Mucosa of descending colon (tissue), 3 donors: ENCODE measurements at regions not wholly inside any gene's neighbourhood (a gene's known extent, or its start where the extent isn't known, plus 50 kb on each side); places are given as distances from the start of the nearest gene placed in this dataset.

Experiments
- ATAC-seq: fragments of 200-7000 bp; cut with Tn5 transposase; one replicate; pipeline ENCODE4 v1.9.1; 2020; ENCODE audit warnings: mild to moderate bottlenecking, moderate library complexity
- DNase-seq, 3 donors: peaks; one replicate each; pipeline ENCODE4 v3.0.0-alpha.2; 2020
- H3K36me3 ChIP-seq: fragments of 200-600 bp; one replicate; pipeline ENCODE4 v1.8.0; 2021; ENCODE audit warnings: low read depth, mild to moderate bottlenecking
- H3K4me1 ChIP-seq: fragments of 200-600 bp; one replicate; pipeline ENCODE4 v1.8.0; 2021; ENCODE audit warnings: low read depth, mild to moderate bottlenecking
- H3K4me3 ChIP-seq: fragments of 200-600 bp; one replicate; pipeline ENCODE4 v1.8.0; 2021; ENCODE audit warnings: mild to moderate bottlenecking
- H3K9me3 ChIP-seq: fragments of 200-600 bp; one replicate; pipeline ENCODE4 v1.8.0; 2021; ENCODE audit warnings: mild to moderate bottlenecking
- intact Hi-C, 2 donors: fragments of 100-400 bp; cut with DNase I in 1 of 2; cut with micrococcal nuclease in 1 of 2; formaldehyde crosslinking; loops; one replicate each; pipeline versions ENCODE4 v1.11.0 to v1.11.1; 2022; cut with DNase I, micrococcal nuclease
- TF ChIP-seq, protein P1 (sequence below): fragments of 200-600 bp; IDR thresholded peaks from one replicate; pipeline ENCODE4 v1.8.0; 2022; ENCODE audit warnings: antibody characterized with exemption, mild to moderate bottlenecking
- donor health status: DM: no; HTN: no; CAD: no; lungs with moderate emphysema.
- donor health status: DM: no; HTN: no; CAD: no.
- donor health status: DM: no; HTN: yes; CAD: no.

DNA sequence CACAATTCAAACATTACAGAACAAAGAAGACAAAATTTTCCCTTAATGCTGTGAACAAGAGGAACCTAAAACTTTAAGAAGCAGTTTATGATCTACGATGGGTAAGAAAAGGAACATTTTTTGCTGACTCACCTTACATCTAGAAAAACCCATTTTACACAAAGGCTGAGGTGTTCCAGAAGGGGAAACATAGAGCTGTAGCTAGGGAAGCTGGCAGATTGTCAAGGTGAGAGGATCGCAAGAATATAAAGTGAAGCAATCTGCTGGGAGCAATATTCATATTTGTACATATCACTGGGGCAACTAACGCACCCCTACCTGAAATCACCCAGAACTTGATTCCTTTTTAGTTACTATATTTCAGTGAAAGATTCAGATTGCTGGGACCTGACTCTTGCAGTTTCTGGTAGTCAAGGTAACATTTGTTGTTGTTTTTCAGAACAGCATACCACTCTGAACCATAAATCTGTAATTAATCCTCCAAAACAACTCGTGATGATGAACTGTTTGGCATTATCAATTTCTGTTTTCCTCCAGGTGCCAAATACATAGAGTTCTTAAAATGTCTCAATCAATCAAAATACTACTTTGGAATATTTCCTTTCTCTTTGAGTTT is 184.1 kb upstream of the LRRC3B start:
- no peak for ATAC-seq

DNA sequence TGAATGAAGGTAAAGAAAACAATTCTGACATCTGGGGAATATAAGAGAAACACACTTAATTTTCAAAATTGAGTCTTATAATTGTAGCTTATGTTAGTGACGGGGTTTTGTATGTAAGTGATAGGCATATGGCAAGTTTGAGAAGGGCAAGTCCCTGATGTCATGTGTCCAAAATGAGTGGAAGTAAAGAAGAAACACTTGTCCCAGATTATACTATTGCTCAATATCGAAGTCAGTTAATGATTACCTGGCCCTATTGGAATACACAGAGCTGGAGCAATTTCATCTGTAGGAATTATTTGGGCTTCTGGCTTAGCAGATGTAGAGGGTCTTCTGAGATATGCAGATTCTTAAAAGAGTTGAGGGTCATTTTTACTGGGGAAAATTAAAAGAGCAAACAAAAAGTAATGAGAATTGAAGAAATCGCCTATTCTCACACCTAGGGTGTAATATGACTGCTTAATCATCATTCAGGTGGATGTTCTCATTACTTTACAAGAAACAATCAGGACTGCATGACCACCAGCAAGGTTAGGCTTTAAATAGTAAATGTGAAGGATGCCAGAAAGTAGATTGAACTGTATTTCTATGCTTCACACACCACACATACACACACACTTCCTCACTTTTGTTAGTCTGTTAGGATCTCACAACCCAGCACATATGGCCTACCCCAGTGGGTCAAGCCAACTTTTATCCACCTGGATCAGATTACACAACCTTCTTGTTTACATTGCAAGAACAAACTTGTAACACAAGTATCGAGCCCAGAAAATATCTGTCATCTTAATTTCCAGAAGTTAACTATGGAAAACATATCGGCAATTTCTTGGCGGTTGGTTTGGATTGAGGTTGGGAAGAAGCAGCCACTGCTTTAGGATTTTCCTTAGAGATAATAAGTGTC is 183.3 kb upstream of the LRRC3B start:
- Histone ChIP-seq H3K9me3 (peaks cover 45% of the 10 kb centered on the region), H3K4me1 (no peaks in the 10 kb centered on the region), H3K36me3 (no peaks in the 10 kb centered on the region), H3K4me3 (no peak overlapping the region)
- DNase-seq = no peak
- TF ChIP-seq, protein P1, sequence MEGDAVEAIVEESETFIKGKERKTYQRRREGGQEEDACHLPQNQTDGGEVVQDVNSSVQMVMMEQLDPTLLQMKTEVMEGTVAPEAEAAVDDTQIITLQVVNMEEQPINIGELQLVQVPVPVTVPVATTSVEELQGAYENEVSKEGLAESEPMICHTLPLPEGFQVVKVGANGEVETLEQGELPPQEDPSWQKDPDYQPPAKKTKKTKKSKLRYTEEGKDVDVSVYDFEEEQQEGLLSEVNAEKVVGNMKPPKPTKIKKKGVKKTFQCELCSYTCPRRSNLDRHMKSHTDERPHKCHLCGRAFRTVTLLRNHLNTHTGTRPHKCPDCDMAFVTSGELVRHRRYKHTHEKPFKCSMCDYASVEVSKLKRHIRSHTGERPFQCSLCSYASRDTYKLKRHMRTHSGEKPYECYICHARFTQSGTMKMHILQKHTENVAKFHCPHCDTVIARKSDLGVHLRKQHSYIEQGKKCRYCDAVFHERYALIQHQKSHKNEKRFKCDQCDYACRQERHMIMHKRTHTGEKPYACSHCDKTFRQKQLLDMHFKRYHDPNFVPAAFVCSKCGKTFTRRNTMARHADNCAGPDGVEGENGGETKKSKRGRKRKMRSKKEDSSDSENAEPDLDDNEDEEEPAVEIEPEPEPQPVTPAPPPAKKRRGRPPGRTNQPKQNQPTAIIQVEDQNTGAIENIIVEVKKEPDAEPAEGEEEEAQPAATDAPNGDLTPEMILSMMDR = no peak
- intact Hi-C loops = no loop called here
- no peak for ATAC-seq

More for the DNA sequence above, 184.1 kb upstream of the LRRC3B start:
- Histone ChIP-seq H3K4me1 (no peaks in the 10 kb centered on the region), H3K4me3 (no peak overlapping the region), H3K9me3 (peaks cover 43% of the 10 kb centered on the region), H3K36me3 (no peaks in the 10 kb centered on the region)
- DNase-seq = no peak
- TF ChIP-seq, protein P1 = no peak
- intact Hi-C loops = no loop called here

DNA sequence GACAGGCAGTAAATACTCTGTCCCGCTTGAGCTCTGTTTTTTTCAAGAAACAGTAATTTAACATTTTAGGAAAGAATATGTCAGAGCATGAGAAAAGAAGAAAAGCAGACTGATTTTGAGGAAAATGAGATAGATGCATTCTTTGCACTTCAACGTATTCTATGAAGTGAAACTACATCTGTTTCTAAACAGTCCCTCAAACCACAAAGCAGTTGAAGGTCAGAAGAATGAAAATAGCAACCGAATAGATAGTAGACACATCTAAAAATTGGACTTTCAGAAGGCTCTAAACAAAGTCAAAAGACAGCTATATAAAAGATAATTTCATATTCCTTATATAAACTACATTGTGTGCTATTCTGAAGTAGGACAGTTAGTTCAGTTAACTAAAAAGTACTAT is 172.6 kb upstream of the LRRC3B start:
- no peak overlapping the region for H3K4me3 ChIP-seq
- TF ChIP-seq, protein P1 = no peak
- no peaks in the 10 kb centered on the region for H3K36me3 ChIP-seq
- intact Hi-C loops = no loop called here
- no peaks in the 10 kb centered on the region for H3K4me1 ChIP-seq
- H3K9me3 ChIP-seq = peaks cover 17% of the 10 kb centered on the region
- DNase-seq (no peak), ATAC-seq (no peak)

DNA sequence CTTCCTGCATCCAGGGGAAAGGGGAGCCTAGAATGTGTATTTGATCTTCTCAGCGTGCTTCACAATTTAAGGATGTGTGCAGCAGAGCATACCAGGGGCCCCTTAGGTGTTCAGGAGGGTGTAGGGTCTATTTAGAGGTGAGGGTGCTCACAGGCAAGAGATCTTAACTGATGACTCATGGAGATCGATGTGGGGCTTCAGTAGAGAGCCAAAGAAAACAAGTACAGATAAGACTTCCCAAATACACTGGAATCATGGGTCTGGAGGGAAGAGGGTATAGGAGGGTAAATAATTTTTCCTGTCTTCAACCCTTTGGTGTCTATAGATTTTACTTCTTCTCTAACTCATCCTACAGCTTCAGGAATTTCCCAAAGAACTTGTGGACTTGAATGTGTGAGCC is 170.2 kb upstream of the LRRC3B start:
- H3K9me3 ChIP-seq = peaks cover 21% of the 10 kb centered on the region
- no peak for ATAC-seq
- TF ChIP-seq, protein P1 = no peak

DNA sequence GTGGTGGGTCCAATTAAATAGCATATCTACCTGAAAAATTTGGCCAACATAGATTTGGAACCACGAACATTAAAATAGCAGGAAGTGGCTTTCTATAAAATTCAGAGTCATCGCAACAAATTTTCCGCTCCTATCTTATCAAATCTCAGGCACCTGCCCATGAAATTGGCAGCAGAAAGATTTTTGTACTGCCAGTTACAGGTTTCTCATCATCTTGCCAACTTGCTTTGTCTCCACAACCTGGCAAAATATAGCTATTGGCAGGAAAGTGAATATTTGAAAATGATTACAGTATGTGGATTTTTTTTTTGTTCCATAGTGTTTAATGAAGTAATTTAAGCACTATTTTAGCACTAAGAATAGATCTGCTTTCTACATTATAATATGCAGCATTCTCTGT is 161.6 kb upstream of the LRRC3B start:
- intact Hi-C loops = no loop called here
- Histone ChIP-seq H3K4me3 (no peak overlapping the region), H3K4me1 (no peaks in the 10 kb centered on the region), H3K36me3 (no peaks in the 10 kb centered on the region), H3K9me3 (peaks cover 46% of the 10 kb centered on the region)
- ATAC-seq = no peak
- TF ChIP-seq, protein P1 = no peak
- DNase-seq = no peak

More for the DNA sequence above, 170.2 kb upstream of the LRRC3B start:
- Histone ChIP-seq H3K36me3 (no peaks in the 10 kb centered on the region), H3K4me3 (no peak overlapping the region), H3K4me1 (no peaks in the 10 kb centered on the region)
- intact Hi-C loops = no loop called here
- no peak for DNase-seq
